SIG-M5 (cell line): ENCODE measurements at regions not wholly inside any gene's neighbourhood (a gene's known extent, or its start where the extent isn't known, plus 50 kb on each side); places are given as distances from the start of the nearest gene placed in this dataset.

Source experiments
- DNase-seq: peaks from one replicate; lab custom pipeline; 2025; lab: John Stamatoyannopoulos, UW

DNA sequence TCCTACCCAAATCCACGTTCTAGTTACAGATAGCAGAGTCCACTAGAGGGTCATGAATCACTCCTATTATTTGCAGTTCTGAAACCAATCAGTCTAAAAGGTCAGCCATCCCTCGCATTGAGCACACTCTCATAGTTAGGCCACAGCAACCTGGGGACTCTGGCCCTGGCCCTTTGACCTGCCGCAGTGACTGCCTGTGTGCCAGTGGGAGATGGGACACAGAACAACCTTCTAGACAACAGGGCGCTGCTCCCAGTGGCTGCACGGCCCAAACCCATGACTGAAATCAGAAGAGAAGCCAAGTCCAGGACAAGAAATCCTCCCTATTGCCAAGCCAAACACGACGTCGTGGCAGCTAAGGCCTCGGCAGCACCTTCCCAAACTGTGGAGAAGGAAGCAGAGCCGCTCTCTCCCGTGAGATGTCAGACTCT lies 158.5 kb downstream of the HERPUD2 start:
- DNase-seq, result no peak

GRCh38 chr7:35533902-35534301 lies 161.0 kb downstream of the HERPUD2 start:
- DNase-seq, result no peak

DNA sequence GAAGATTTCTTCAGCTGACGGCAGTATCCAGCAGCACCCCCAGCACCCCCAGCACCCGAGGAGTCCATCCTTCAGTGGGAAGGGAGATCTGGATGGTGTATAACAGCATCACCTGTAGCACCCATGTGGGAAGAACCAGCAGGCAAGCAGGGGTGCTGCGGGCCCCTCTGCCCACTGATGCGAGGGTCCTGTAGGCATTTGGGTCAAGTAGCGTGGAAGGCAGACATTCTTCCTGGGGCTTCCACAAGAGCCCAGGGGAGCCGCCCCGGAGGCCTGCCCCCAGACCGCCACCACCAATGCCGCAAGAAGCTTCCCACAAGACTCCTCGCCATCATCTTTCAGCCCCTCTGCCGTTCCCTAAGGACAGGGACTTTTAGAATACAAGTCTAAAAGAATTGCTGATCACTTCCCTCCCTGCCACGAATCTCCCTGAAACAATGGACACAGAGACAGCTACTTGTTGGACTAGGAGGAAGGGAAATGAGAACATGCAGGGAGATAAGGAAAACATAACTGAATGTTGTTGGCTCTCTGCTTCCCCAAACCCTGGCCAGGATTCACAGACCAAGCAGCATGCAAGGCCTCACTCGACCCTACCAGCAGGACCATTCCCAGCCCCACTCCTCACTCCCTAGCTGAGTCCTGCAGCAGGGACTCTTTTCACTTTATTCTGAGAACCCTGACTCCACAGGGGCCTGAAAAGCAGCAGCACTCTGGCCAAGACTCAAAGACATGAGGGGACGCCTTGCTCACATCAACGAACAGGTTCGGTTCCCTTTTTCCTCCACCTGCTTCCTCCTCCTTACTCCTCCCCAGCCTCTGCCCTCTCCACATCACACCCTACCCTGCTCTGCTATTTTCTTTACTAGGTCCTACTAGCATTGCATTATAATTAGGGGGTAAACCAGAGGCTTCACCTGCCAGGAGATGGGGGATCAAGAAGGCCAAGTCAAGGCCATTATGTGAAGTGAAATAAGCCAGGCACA lies 164.5 kb downstream of the HERPUD2 start:
- no peak for DNase-seq

- DNase-seq, result no peak
Observed at GRCh38 chr7:35529713-35530112, 165.2 kb downstream of the HERPUD2 start.

GRCh38 chr7:35528381-35528977 lies 166.5 kb downstream of the HERPUD2 start:
- no peak for DNase-seq

DNA sequence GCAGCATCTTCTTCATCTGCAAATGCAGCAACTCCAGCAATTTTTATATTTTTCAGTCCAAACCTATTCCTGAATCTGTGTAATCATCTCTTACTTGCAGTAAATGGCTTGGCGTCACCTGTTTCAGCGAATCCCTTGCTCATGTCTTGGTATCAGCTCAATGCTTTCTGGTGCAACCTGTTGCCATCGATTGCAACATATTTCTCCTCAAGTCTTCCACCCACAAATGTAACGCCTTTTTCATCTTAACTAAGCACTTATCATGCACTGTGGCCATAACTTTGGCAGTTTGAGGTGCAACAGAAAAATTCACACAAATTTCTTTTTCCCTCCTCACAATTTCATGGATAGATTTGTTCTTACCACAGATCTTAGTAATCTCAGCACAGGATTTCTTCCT lies 168.3 kb downstream of the HERPUD2 start:
- DNase-seq, result no peak

GRCh38 chr7:35524112-35524804 lies 170.7 kb downstream of the HERPUD2 start:
- no peak for DNase-seq

DNA sequence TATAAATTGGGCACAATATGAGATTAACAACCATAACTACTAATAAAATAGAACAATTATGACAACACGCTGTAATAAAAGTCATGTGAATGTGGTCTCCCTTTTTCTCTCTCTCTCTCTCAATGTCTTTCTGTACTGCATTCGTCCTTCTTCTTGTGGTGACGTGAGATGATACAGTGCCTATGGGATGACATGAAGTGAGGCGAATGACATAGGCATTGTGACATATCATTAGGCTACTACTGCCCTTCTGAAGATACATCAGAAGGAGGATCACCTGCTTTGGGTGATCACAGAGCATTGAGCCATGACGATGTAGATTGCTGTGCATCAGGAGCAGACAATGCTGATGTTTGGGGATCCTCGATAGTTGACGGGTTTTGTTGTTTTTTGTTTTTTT lies 171.6 kb downstream of the HERPUD2 start:
- no peak for DNase-seq

- DNase-seq, result no peak
Observed at GRCh38 chr7:35522697-35523096, 172.2 kb downstream of the HERPUD2 start.

- DNase-seq, result no peak
Observed at GRCh38 chr7:35521941-35522340, 173.0 kb downstream of the HERPUD2 start.

DNA sequence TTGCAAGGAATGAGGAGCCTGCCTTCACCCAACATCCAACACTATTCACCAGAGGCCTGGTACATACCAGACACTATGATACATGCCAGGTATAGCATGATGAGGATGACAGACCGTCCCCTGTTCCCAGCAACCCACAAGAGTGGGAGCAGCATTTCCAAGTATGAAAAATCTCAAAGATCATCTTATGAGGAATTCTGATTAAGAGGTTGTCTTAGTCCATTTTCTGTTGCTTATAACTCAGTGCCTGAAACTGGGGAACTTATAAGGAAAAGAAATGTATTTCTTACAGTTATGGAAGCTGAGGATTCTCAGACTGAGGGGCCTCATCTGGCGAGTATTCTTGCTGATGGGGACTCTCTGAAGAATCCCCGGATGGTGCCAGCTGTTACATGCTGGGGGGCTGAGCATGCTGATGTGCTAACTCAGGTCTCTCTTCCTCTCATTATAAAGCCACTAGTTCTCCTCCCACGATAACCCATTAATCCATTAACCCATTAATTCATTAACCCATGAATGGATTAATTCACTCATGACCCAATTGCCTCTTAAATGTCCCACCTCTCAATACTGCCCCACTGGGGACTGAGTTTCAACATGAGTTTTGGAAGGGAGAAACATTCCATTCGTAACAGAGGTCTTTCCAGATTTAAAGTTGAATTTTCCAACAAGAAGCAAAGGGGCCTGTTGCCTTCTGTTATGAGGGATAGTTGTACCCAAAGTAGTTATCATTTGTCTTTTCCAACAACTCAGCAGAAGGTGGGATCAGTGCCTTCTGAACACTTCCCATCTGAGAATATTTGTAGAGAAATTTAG lies 173.9 kb downstream of the HERPUD2 start:
- DNase-seq, result no peak

GRCh38 chr7:35519971-35520809 lies 174.7 kb downstream of the HERPUD2 start:
- no peak for DNase-seq

- no peak for DNase-seq
Observed at GRCh38 chr7:35518767-35519166, 176.2 kb downstream of the HERPUD2 start.

GRCh38 chr7:35516498-35516897 lies 178.4 kb downstream of the HERPUD2 start:
- no peak for DNase-seq

DNA sequence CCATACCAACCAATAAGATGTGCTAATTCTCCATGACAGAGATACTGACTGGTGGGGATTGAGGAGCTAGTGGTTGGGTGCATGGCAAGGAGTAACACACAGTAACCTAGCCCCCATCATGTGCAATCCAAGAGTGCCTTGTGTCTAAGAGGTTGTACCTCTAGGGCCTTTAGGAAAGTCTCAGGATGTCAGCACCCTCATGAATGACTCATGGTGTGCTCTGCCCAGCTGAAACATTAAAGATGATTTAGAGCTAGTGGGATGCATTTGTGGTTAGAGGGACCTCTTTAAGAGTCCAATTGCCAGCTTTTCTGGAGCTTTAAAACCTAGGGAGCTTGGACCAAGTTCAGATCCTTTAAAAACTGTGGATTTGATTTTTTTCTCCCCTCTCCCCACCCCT lies 181.1 kb downstream of the HERPUD2 start:
- DNase-seq, result no peak

GRCh38 chr7:35513195-35513594 lies 181.7 kb downstream of the HERPUD2 start:
- no peak for DNase-seq

GRCh38 chr7:35512716-35513115 lies 182.2 kb downstream of the HERPUD2 start:
- DNase-seq, result no peak

DNA sequence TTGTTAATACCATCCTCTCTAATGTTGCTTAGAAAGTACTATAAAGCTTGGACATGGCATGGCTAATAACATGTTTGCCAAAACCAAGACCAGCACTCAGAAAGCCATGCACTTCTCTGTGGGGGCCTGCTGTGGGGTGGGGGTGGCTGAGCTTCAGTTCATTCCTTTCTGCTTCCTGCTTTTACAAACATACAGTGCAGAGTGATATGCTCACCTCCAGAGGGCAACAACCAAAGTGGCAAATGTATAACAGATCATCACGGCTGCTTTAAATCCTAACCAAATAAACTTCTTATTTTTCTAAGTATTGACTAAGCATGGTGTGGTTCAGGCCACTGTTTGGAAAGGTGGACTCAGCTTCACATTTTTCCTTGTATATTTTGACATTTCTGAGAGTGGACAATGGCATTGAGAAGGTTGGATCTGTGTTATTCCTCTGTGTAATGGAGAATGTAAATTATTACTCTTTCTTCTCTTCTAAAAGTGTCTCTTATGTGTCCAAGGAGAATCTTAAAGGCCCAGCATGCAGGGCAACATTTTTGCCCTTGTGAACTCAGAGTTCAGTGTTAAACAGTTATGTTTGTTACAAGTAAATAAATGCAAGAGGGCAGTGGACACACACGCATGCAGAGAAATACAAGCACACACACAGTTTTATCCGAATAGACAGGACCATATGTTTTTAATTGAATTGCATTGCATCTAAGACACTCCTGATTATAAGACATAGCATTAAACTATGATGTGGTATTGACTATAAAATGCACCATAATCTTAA lies 186.1 kb downstream of the HERPUD2 start:
- DNase-seq, result no peak

DNA sequence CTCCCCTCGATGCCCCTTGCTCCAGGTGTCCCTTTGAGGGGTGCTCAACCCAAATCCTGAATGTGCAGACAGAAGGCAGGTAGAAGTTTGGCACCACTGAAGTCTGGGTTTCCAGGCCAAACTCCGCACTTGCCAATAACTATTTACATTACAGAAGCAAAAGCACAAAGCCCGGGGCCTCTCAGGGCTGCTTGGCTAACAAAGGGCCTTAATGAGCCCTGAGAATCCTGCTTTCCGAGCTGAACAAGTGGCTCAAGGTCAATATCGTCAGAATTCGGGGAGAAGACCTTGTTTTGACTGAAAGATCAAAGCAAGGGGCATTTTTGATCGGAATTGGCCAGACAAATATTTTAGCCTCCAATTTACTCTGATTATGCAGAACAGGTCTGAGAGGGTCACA lies 189.9 kb downstream of the HERPUD2 start:
- no peak for DNase-seq

DNA sequence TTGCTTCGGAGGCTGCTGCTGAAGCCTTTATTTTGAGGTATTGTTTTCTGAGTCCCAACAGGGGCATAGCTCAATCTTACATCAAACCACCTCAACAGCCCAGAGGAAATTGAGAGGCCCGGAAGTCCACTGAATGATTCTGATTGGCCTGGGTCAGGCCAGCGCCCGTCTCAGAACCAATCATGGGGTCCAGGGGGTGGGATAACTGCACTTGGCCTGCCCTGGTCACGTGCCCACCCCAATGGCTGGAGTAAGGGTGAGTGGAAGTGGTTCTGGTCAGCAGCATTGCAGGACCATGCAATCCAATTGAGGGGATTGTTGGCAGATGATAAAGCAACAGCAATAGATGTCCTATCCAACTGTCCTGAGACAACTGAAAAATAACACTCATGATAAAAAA lies 190.6 kb downstream of the HERPUD2 start:
- no peak for DNase-seq
